ENCODE measurements at regions not wholly inside any gene's neighbourhood (a gene's known extent, or its start where the extent isn't known, plus 50 kb on each side); places are given as distances from the start of the nearest gene placed in this dataset.

DNA sequence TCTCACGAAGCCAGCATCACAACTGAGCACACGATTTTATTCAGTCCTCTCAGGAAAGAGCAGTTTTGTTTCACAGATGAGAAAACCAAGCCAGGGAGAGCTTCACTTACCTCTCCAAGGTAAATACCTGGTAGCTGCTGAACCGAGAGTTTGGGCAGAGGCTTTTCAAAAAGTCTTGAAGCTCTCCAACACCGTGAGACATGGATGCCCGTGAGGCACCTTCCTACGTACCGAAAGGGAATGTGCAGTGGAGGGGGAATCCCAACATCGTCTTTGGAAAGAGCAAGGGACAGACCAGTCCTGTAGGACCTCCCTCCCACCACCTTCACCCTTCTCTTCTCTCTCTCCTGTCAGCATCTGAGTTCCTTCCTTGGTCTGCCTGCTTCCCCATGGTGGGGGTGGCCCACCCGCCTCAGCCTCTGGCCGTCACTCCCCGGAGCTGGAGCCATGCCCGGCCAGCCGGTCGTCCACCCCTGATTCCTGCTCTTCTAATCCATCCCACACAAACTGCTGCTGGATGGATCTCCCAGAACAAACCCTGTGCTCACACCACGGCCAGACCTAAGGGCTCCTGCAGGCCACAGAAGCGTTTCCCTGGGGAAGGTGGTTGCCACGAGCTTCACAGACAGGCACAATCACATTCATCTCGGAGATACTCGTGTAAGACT, 97.3 kb upstream of the SNTG2 start:
- TF ChIP-seq, protein P1, sequence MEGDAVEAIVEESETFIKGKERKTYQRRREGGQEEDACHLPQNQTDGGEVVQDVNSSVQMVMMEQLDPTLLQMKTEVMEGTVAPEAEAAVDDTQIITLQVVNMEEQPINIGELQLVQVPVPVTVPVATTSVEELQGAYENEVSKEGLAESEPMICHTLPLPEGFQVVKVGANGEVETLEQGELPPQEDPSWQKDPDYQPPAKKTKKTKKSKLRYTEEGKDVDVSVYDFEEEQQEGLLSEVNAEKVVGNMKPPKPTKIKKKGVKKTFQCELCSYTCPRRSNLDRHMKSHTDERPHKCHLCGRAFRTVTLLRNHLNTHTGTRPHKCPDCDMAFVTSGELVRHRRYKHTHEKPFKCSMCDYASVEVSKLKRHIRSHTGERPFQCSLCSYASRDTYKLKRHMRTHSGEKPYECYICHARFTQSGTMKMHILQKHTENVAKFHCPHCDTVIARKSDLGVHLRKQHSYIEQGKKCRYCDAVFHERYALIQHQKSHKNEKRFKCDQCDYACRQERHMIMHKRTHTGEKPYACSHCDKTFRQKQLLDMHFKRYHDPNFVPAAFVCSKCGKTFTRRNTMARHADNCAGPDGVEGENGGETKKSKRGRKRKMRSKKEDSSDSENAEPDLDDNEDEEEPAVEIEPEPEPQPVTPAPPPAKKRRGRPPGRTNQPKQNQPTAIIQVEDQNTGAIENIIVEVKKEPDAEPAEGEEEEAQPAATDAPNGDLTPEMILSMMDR (IDR thresholded peaks at IDR 0.05; ENCODE audit: insufficient read depth, low read depth, low read length, missing control alignments): no peak
- H3K4me3 ChIP-seq (ENCODE audit: low read length): no peak overlapping the region
- no peak for DNase-seq (ENCODE audit: low read depth)

DNA sequence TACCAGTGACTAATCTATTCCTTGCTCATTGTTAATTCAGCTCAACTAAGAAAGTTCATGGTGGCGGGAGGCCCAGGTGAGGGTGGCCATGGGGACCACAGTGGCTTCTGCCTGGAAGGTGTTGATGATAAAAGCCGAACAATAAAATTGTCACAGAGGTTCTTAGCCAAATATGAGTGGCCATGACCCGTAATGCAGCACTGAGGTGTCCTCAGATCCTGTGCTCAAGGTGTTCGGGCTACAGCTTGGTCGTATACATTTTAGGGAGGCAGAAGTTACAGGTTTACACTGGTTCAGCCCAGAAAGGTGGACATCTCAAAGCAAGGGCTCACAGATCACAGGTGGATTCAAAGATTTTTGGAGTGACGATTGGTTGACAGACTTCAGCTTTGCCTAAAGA, 98.5 kb upstream of the SNTG2 start:
- H3K4me3 ChIP-seq (ENCODE audit: low read length): no peak overlapping the region
- TF ChIP-seq, protein P1 (IDR thresholded peaks at IDR 0.05; ENCODE audit: insufficient read depth, low read depth, low read length, missing control alignments): no peak
- DNase-seq (ENCODE audit: low read depth): no peak

- TF ChIP-seq, protein P1 (IDR thresholded peaks at IDR 0.05; ENCODE audit: insufficient read depth, low read depth, low read length, missing control alignments): no peak
- DNase-seq (ENCODE audit: low read depth): no peak
- H3K4me3 ChIP-seq (ENCODE audit: low read length): no peak overlapping the region
Observed at GRCh38 chr2:851680-852079, 99.0 kb upstream of the SNTG2 start.

GRCh38 chr2:851078-851477, 99.6 kb upstream of the SNTG2 start:
- DNase-seq (ENCODE audit: low read depth): no peak
- TF ChIP-seq, protein P1 (IDR thresholded peaks at IDR 0.05; ENCODE audit: insufficient read depth, low read depth, low read length, missing control alignments): no peak
- H3K4me3 ChIP-seq (ENCODE audit: low read length): no peak overlapping the region

- TF ChIP-seq, protein P1 (IDR thresholded peaks at IDR 0.05; ENCODE audit: insufficient read depth, low read depth, low read length, missing control alignments): no peak
- no peak for DNase-seq (ENCODE audit: low read depth)
- no peak overlapping the region for H3K4me3 ChIP-seq (ENCODE audit: low read length)
Observed at GRCh38 chr2:850429-850828, 100.2 kb upstream of the SNTG2 start.

- no peak overlapping the region for H3K4me3 ChIP-seq (ENCODE audit: low read length)
- DNase-seq (ENCODE audit: low read depth): no peak
- TF ChIP-seq, protein P1 (IDR thresholded peaks at IDR 0.05; ENCODE audit: insufficient read depth, low read depth, low read length, missing control alignments): no peak
Observed at GRCh38 chr2:848099-848498, 102.5 kb upstream of the SNTG2 start.

DNA sequence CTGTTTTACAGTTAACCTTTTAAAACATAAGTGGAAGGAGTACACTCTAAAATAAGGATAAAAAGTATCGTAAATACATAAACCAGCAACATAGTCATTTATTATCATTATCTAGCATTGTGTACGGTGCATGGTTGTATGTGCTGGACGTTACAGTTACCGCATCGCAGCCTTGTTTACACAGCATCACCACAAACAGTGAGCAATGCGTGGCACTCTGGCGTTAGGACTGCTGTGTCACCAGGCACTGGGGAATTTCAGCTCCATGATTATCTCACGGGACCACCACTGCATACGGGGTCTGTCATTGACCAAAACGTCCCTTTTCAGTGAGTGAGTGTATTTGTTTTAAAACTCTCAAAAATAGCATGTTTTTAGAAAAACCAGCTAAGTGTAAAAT, 103.0 kb upstream of the SNTG2 start:
- no peak overlapping the region for H3K4me3 ChIP-seq (ENCODE audit: low read length)
- TF ChIP-seq, protein P1 (IDR thresholded peaks at IDR 0.05; ENCODE audit: insufficient read depth, low read depth, low read length, missing control alignments): no peak
- no peak for DNase-seq (ENCODE audit: low read depth)

Measured in epithelial cell of esophagus (primary cell).